Prostate gland (tissue), 2 donors: ENCODE measurements at regions not wholly inside any gene's neighbourhood (a gene's known extent, or its start where the extent isn't known, plus 50 kb on each side); places are given as distances from the start of the nearest gene placed in this dataset.

Experiments
- DNase-seq: peaks from one replicate; pipeline ENCODE4 v3.0.0-alpha.2; 2019; ENCODE audit warnings: low spot score
- H3K27ac ChIP-seq, 2 donors: fragments of 200-600 bp; sonication (generic); 2 replicates each; pipeline ENCODE4 v1.5.1; 2017 to 2019
- H3K27me3 ChIP-seq: fragments of 200-600 bp; sonication (generic); replicated peaks from 2 replicates; pipeline ENCODE4 v1.5.1; 2019; ENCODE audit not compliant: insufficient read depth
- H3K36me3 ChIP-seq, 2 donors: fragments of 200-600 bp; sonication (generic); 1 replicate in 1 of 2; 2 replicates in 1 of 2; pipeline versions ENCODE4 v1.5.1 to v1.8.1; 2017 to 2019
- H3K4me1 ChIP-seq: fragments of 200-600 bp; sonication (generic); replicated peaks from 2 replicates; pipeline ENCODE4 v1.5.1; 2019
- H3K4me3 ChIP-seq, 2 donors: fragments of 200-600 bp; sonication (generic); 2 replicates each; pipeline ENCODE4 v1.5.1; 2017 to 2019
- H3K9me3 ChIP-seq: fragments of 200-600 bp; sonication (generic); 2 replicates; pipeline ENCODE4 v1.5.1; 2017
- CTCF ChIP-seq, 4 experiments: fragments of 200-600 bp in 2 of 4; fragments of 450-650 bp in 2 of 4; sonication (generic) in 2 of 4; IDR thresholded peaks; 1 replicate in 3 of 4; 2 replicates in 1 of 4; pipeline ENCODE4 v1.5.1; 2016 to 2019; ENCODE audit warnings: antibody characterized with exemption in 4 of 4, mild to moderate bottlenecking in 2 of 4, moderate library complexity in 2 of 4
- POLR2A ChIP-seq: fragments of 450-650 bp; IDR thresholded peaks from one replicate; pipeline ENCODE4 v1.6.1; 2016; ENCODE audit warnings: antibody characterized with exemption, mild to moderate bottlenecking
- POLR2AphosphoS5 ChIP-seq: sonication (generic); formaldehyde crosslinking; IDR thresholded peaks from one replicate; pipeline ENCODE4 v1.6.1; 2017; ENCODE audit warnings: antibody characterized with exemption
- WGBS: methylation state at CpG from one replicate; pipeline ENCODE4 v1.1.5; 2018; 5-methylcytosine and 5-hydroxymethylcytosine counted together
- intact Hi-C: fragments of 100-400 bp; cut with DNase I; formaldehyde crosslinking; loops from one replicate; pipeline ENCODE4 v1.14.2; 2022

- 63% methylated on average over 1 of the region's 1 CpG for WGBS
- Histone ChIP-seq H3K4me3 (no peak overlapping the region), H3K4me1 (no peaks in the 10 kb centered on the region), H3K36me3 (no peaks in the 10 kb centered on the region), H3K9me3 (no peaks in the 10 kb centered on the region), H3K27me3 (no peaks in the 10 kb centered on the region), H3K27ac (no peak overlapping the region)
- intact Hi-C loops: no loop called here
- DNase-seq: no peak
- TF ChIP-seq POLR2AphosphoS5: no peak
- TF ChIP-seq CTCF (IDR thresholded peaks at IDR 0.05): no peak
- TF ChIP-seq POLR2A: no peak
Observed at GRCh38 chr7:85875398-85875797, 688.5 kb upstream of the SEMA3D start.

DNA sequence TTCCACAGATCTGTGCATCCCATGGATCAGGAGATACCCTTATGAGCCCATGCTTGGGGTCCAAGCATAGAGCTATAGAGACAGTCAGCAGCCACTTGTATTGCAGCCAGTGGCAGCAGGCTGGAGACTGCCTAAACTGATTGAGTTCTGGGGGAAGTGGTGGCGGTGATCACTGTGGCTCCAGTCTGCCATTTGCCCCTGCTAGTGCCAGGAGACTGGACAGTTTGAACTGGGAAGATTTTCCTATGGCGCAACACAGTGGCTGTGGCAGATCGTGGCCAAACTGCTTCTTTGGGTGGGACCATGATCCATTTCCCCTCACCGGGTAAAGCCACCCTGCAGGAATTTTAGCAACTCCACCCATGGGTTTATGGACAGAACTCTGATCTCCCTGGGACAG is 679.7 kb upstream of the SEMA3D start:
- no peaks in the 10 kb centered on the region for H3K4me1 ChIP-seq
- TF ChIP-seq CTCF (IDR thresholded peaks at IDR 0.05) (no peak), POLR2AphosphoS5 (no peak), POLR2A (no peak)
- 87% methylated on average over 4 of the region's 4 CpGs for WGBS
- no peak overlapping the region for H3K27ac ChIP-seq
- H3K9me3 ChIP-seq: no peaks in the 10 kb centered on the region
- DNase-seq: no peak
- intact Hi-C loops: no loop called here
- H3K4me3 ChIP-seq: no peak overlapping the region
- H3K27me3 ChIP-seq: no peaks in the 10 kb centered on the region
- no peaks in the 10 kb centered on the region for H3K36me3 ChIP-seq

- DNase-seq: no peak
- no peaks in the 10 kb centered on the region for H3K4me1 ChIP-seq
- no peaks in the 10 kb centered on the region for H3K27me3 ChIP-seq
- intact Hi-C loops: no loop called here
- H3K4me3 ChIP-seq: no peak overlapping the region
- TF ChIP-seq CTCF (IDR thresholded peaks at IDR 0.05): peak in 2 of 4 experiments; percentile 27 to 37
- no peak for TF ChIP-seq POLR2A
- 42% methylated on average over 6 of the region's 6 CpGs for WGBS
- H3K9me3 ChIP-seq: no peaks in the 10 kb centered on the region
- no peaks in the 10 kb centered on the region for H3K36me3 ChIP-seq
- H3K27ac ChIP-seq: no peak overlapping the region
Observed at GRCh38 chr7:85851571-85852193, 664.8 kb upstream of the SEMA3D start.

- Histone ChIP-seq H3K36me3 (no peaks in the 10 kb centered on the region), H3K27ac (no peak overlapping the region), H3K4me1 (no peaks in the 10 kb centered on the region), H3K27me3 (no peaks in the 10 kb centered on the region), H3K4me3 (no peak overlapping the region), H3K9me3 (no peaks in the 10 kb centered on the region)
- 33% methylated on average over 1 of the region's 1 CpG for WGBS
- intact Hi-C loops: no loop called here
- no peak for DNase-seq
- TF ChIP-seq CTCF (IDR thresholded peaks at IDR 0.05) (no peak), POLR2A (no peak), POLR2AphosphoS5 (no peak)
Observed at GRCh38 chr7:85850381-85850780, 663.5 kb upstream of the SEMA3D start.

DNA sequence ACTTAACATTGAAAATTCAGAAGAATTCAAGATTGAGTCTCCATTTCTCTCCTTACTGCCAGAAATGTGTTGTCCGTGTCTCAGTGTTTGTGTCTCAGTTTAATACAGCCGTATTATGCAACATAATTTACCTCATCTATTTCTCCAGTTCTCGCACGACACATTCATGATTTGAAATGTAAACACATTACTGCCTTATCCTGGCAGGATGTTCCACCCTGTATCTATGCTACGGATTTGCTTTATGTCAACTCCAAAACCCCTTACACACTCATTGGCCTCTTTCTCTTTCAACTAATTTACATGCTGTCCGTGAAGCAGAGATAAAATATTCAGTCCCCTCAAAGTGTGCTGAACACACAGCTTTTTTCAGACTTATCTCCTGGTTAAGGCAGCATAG is 653.7 kb upstream of the SEMA3D start:
- intact Hi-C loops: no loop called here
- H3K27me3 ChIP-seq: no peaks in the 10 kb centered on the region
- 48% methylated on average over 6 of the region's 6 CpGs for WGBS
- no peaks in the 10 kb centered on the region for H3K36me3 ChIP-seq
- no peaks in the 10 kb centered on the region for H3K9me3 ChIP-seq
- DNase-seq: no peak
- H3K4me1 ChIP-seq: no peaks in the 10 kb centered on the region
- no peak overlapping the region for H3K4me3 ChIP-seq
- TF ChIP-seq CTCF (IDR thresholded peaks at IDR 0.05) (no peak), POLR2A (no peak)
- no peak overlapping the region for H3K27ac ChIP-seq
